Naive B cell (primary cell): ENCODE measurements at regions not wholly inside any gene's neighbourhood (a gene's known extent, or its start where the extent isn't known, plus 50 kb on each side); places are given as distances from the start of the nearest gene placed in this dataset.
"Not testable (repeated sequence)": the region's sequence is repeated elsewhere in the genome, so short reads cannot be mapped to it uniquely, and the experiment has no call there.

Experiments used
- ATAC-seq, 2 donors: fragments of 150-1000 bp; cut with Tn5 transposase; 2 replicates each; pipeline ENCODE4 v1.10.0; 2021; ENCODE audit warnings: low read depth in 2 of 2, mild to moderate bottlenecking in 2 of 2, moderate library complexity in 2 of 2
- DNase-seq: peaks from one replicate; pipeline ENCODE4 v3.0.0; 2022
- H3K27ac Mint-ChIP-seq, 6 donors: one replicate each; pipeline ENCODE4 v1.8.0; 2020 to 2022; ENCODE audit warnings: mild to moderate bottlenecking in 6 of 6, mixed read lengths in 6 of 6, moderate library complexity in 5 of 6, inconsistent platforms in 2 of 6
- H3K27me3 Mint-ChIP-seq, 3 donors: one replicate each; pipeline ENCODE4 v1.8.0; 2021 to 2022; ENCODE audit warnings: mixed read lengths in 3 of 3, mild to moderate bottlenecking in 1 of 3
- H3K36me3 Mint-ChIP-seq, 2 donors: one replicate each; pipeline ENCODE4 v1.8.0; 2020 to 2022; ENCODE audit warnings: mixed read lengths in 2 of 2, inconsistent platforms in 1 of 2, mild to moderate bottlenecking in 1 of 2
- H3K4me1 Mint-ChIP-seq, 3 donors: one replicate each; pipeline ENCODE4 v1.8.0; 2020 to 2022; ENCODE audit warnings: mixed read lengths in 3 of 3, inconsistent platforms in 1 of 3, mild to moderate bottlenecking in 1 of 3, moderate library complexity in 1 of 3
- H3K4me3 Mint-ChIP-seq, 8 donors: one replicate each; pipeline ENCODE4 v1.8.0; 2020 to 2022; ENCODE audit warnings: mild to moderate bottlenecking in 8 of 8, mixed read lengths in 8 of 8, moderate library complexity in 8 of 8, inconsistent platforms in 2 of 8
- H3K9me3 Mint-ChIP-seq, 7 donors: one replicate each; pipeline ENCODE4 v1.8.0; 2020 to 2022; ENCODE audit warnings: mixed read lengths in 7 of 7, mild to moderate bottlenecking in 5 of 7, inconsistent platforms in 2 of 7, moderate library complexity in 1 of 7

DNA sequence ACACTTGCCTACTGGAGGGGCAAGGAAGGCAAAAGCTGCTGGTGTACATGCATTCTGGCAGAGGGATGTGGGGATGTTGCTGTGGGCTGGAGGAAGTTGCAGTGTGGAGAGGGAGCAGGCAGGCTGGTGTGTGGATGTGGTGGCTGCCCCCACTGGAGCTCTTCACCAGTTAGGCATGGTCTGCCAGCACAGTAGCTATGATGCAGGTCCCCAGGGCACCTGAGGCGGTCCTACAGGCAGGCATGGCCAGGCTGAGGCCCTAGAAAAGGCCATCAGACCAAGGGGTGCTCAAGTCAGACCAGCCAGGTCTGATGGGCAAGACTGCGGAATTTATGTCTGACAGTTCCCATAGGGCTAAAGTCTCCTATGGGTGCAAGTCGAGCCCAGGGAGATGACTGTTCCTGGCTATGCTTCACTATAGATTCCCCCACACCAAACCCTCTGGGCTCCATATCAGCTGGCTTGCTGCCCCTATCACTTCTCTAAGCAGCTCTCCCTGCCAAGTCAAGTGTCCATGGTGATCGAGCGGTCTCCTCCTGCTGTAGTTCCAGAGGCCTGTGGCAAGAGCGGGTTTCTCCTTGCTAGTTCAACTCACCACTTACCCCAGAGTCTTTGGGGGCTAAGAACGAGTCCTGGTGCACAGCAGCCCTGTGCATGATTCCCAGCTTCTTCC lies 473.1 kb downstream of the TDRD3 start:
- ATAC-seq (no peak), DNase-seq (no peak)
- Mint-ChIP-seq H3K36me3 (no peaks in the 10 kb centered on the region), H3K4me1 (no peaks in the 10 kb centered on the region), H3K4me3 (no peak overlapping the region), H3K27ac (no peak overlapping the region), H3K9me3 (peaks cover 10 to 34% (median 23%) of the 10 kb centered on the region in 7 donors), H3K27me3 (no peaks in the 10 kb centered on the region)

- peaks cover 10 to 42% (median 24%) of the 10 kb centered on the region in 7 donors for H3K9me3 Mint-ChIP-seq
- no peaks in the 10 kb centered on the region for H3K36me3 Mint-ChIP-seq
- no peaks in the 10 kb centered on the region for H3K4me1 Mint-ChIP-seq
- no peak overlapping the region for H3K27ac Mint-ChIP-seq
- no peak for DNase-seq
- no peak for ATAC-seq
- H3K27me3 Mint-ChIP-seq: no peaks in the 10 kb centered on the region
- H3K4me3 Mint-ChIP-seq: no peak overlapping the region
Measured at GRCh38 chr13:60869225-60869624, 472.2 kb downstream of the TDRD3 start.

DNA sequence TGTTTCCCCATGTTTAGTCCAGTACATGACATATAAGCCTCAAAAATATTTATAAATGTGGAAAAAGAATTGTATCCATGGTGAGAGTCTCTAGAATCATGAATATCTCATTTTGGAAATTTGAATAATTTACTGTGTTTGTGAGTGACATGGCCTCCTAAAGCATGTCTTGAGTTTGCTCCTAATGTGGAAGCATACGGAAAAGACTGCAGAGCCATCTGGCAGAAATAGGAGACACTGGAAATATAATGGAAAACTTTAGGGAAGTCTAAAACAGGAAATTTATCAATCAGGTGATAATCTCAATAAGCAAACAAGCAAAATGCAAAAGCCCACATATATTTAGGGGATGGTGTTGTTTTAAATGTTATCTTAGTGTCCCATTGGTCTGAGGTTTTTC lies 465.0 kb downstream of the TDRD3 start:
- H3K4me1 Mint-ChIP-seq: no peaks in the 10 kb centered on the region
- H3K27ac Mint-ChIP-seq: no peak overlapping the region
- H3K27me3 Mint-ChIP-seq: no peaks in the 10 kb centered on the region
- peaks cover 11 to 28% (median 15%) of the 10 kb centered on the region in 7 donors for H3K9me3 Mint-ChIP-seq
- ATAC-seq (no peak), DNase-seq (no peak)
- no peak overlapping the region for H3K4me3 Mint-ChIP-seq
- H3K36me3 Mint-ChIP-seq: no peaks in the 10 kb centered on the region

DNA sequence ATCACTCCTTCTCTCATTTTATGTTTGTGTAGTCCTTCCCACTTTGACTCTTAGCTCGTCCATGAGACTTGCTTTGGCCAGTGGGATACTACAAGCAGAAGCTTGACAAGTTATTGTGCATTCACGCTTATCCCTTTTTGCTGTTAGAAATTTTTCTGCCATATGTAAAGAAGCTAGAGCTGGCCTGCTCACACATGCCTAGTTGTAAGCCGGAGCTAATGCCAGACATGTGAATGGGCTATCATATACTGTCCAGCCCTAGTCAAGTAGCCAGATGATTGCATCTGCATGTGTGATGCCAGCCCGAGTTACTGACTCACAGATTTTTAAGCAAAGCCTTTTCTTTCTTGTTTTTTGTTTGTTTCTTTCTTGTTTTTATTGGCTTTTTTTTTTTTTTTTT lies 460.7 kb downstream of the TDRD3 start:
- Mint-ChIP-seq H3K9me3 (peaks cover 0 to 19% (median 8%) of the 10 kb centered on the region in 7 donors), H3K27me3 (no peaks in the 10 kb centered on the region), H3K4me1 (no peaks in the 10 kb centered on the region), H3K27ac (peak overlapping the region in 1 of 6 donors; percentile 46), H3K4me3 (no peak overlapping the region), H3K36me3 (no peaks in the 10 kb centered on the region)
- ATAC-seq (no peak), DNase-seq (no peak)

GRCh38 chr13:60852886-60853285 lies 455.9 kb downstream of the TDRD3 start:
- H3K9me3 Mint-ChIP-seq: peaks cover 8 to 43% (median 13%) of the 10 kb centered on the region in 7 donors
- H3K4me3 Mint-ChIP-seq: no peak overlapping the region
- no peak for DNase-seq
- no peak for ATAC-seq
- H3K27me3 Mint-ChIP-seq: no peaks in the 10 kb centered on the region
- no peaks in the 10 kb centered on the region for H3K4me1 Mint-ChIP-seq
- no peak overlapping the region for H3K27ac Mint-ChIP-seq
- H3K36me3 Mint-ChIP-seq: no peaks in the 10 kb centered on the region

GRCh38 chr13:60851378-60851777 lies 454.4 kb downstream of the TDRD3 start:
- H3K4me3 Mint-ChIP-seq: no peak overlapping the region

DNA sequence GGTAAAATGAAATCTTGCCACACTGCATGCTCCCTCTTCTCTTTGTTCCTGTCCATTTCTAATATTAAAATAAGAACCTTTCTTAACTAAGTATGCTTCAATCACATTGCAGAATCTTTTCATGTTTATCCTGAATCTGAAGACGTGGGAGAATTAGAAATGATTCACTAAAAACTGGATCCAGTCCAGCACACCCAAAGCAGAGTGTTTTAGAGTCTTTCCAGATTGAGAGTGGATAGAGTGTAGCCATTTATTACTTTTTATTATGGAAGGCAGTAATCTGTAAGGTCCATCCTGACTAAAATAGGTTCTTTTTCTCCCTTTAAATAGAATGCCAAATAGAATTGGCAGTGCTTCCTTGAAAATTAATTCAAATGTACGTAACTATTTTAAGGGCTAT lies 453.5 kb downstream of the TDRD3 start:
- no peaks in the 10 kb centered on the region for H3K36me3 Mint-ChIP-seq
- no peak overlapping the region for H3K4me3 Mint-ChIP-seq
- no peaks in the 10 kb centered on the region for H3K27me3 Mint-ChIP-seq
- H3K9me3 Mint-ChIP-seq: peaks cover 9 to 57% (median 13%) of the 10 kb centered on the region in 7 donors
- no peaks in the 10 kb centered on the region for H3K4me1 Mint-ChIP-seq
- DNase-seq (no peak), ATAC-seq (no peak)
- no peak overlapping the region for H3K27ac Mint-ChIP-seq

More at GRCh38 chr13:60851378-60851777, 454.4 kb downstream of the TDRD3 start:
- Mint-ChIP-seq H3K27ac (no peak overlapping the region), H3K36me3 (no peaks in the 10 kb centered on the region), H3K27me3 (no peaks in the 10 kb centered on the region), H3K9me3 (peaks cover 9 to 56% (median 13%) of the 10 kb centered on the region in 7 donors), H3K4me1 (no peaks in the 10 kb centered on the region)
- DNase-seq (no peak), ATAC-seq (no peak)

DNA sequence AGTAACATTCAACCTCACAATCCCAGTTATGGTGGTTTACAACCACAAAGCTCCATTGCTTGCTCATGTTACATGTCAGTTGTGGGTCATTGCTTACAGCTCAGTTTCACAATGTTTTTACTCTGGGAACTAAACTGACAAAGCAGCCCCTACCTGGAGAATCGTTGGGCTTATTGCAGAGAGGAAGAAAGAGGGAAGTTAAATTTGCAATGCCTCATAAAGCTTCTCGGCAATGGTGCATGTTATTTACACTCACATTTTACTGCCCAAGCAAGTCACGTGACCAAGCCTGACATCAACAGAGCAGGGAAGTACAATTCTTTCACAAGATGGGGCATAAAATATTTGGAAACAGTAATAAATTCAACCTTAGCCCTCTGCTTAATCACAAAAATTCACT lies 441.6 kb downstream of the TDRD3 start:
- ATAC-seq: no peak
- H3K9me3 Mint-ChIP-seq: peaks cover 0 to 7% (median 2%) of the 10 kb centered on the region in 7 donors
- H3K27me3 Mint-ChIP-seq: no peaks in the 10 kb centered on the region
- no peaks in the 10 kb centered on the region for H3K36me3 Mint-ChIP-seq
- H3K4me1 Mint-ChIP-seq: no peaks in the 10 kb centered on the region
- no peak overlapping the region for H3K4me3 Mint-ChIP-seq
- no peak overlapping the region for H3K27ac Mint-ChIP-seq
- no peak for DNase-seq

DNA sequence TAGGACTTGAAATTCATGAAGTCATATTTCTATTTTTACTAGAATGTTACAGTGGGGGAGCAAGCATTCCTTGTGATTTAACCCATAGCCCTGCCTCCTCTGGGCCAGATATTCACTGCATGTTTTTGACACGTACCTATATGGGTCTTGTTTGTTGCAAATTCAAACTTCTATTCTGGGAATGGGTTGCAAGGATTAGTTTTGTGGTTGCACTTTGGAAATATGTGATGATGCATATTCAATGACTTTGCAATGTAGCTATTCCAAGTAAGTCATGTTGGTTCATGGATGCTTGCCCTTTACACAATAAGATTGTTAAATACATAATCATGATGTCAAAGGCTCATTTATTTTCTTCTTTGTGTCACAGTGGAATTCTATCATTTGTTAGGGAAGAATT lies 440.8 kb downstream of the TDRD3 start:
- Mint-ChIP-seq H3K27ac (no peak overlapping the region), H3K4me3 (no peak overlapping the region), H3K27me3 (no peaks in the 10 kb centered on the region), H3K4me1 (no peaks in the 10 kb centered on the region), H3K9me3 (peaks cover 0 to 7% (median 2%) of the 10 kb centered on the region in 7 donors), H3K36me3 (no peaks in the 10 kb centered on the region)
- DNase-seq: no peak
- ATAC-seq: no peak

DNA sequence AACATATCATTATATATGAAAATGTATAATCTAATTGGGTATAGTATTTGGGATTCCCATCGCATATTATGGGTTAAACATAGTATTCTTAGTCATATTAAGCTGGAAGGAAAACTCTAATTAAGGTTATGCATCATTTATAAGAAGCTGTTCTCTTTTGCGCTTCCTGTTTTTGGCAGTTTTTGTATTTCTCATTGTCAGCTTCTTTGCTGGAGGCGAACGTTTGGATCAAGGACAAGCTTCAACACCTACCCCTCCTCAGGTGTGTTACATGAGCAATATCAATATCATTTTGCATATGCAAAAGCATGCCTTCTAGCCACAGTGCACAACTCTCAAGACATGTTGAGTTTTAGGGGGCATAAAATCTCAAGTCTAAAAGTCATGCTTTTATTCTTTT lies 439.8 kb downstream of the TDRD3 start:
- no peak overlapping the region for H3K4me3 Mint-ChIP-seq
- peaks cover 0 to 7% (median 3%) of the 10 kb centered on the region in 7 donors for H3K9me3 Mint-ChIP-seq
- H3K4me1 Mint-ChIP-seq: no peaks in the 10 kb centered on the region
- H3K36me3 Mint-ChIP-seq: no peaks in the 10 kb centered on the region
- no peak for ATAC-seq
- no peaks in the 10 kb centered on the region for H3K27me3 Mint-ChIP-seq
- no peak overlapping the region for H3K27ac Mint-ChIP-seq
- DNase-seq: no peak

GRCh38 chr13:60811581-60811980 lies 414.6 kb downstream of the TDRD3 start:
- DNase-seq: no peak
- Mint-ChIP-seq H3K4me3 (no peak overlapping the region), H3K27ac (no peak overlapping the region), H3K27me3 (no peaks in the 10 kb centered on the region), H3K36me3 (no peaks in the 10 kb centered on the region), H3K9me3 (peaks cover 1 to 24% (median 10%) of the 10 kb centered on the region in 7 donors), H3K4me1 (no peaks in the 10 kb centered on the region)
- ATAC-seq: no peak

DNA sequence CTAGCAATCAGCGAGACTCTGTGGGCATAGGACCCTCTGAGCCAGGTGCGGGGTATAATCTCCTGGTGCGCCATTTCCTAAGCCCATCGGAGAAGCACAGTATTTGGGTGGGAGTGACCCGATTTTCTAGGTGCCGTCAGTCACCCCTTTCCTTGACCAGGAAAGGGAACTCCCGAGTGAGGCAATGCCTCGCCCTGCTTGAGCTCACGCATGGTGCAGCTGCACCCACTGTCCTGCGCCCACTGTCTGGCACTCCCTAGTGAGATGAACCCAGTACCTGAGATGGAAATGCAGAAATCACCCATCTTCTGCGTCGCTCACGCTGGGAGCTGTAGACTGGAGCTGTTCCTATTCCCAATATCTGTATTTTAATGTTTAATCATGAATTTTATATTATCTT lies 408.6 kb downstream of the TDRD3 start:
- not testable (repeated sequence) for ATAC-seq, H3K36me3 Mint-ChIP-seq, H3K4me3 Mint-ChIP-seq, H3K4me1 Mint-ChIP-seq, H3K27ac Mint-ChIP-seq, DNase-seq, H3K27me3 Mint-ChIP-seq
- H3K9me3 Mint-ChIP-seq: peaks cover 0 to 14% (median 7%) of the 10 kb centered on the region in 7 donors

DNA sequence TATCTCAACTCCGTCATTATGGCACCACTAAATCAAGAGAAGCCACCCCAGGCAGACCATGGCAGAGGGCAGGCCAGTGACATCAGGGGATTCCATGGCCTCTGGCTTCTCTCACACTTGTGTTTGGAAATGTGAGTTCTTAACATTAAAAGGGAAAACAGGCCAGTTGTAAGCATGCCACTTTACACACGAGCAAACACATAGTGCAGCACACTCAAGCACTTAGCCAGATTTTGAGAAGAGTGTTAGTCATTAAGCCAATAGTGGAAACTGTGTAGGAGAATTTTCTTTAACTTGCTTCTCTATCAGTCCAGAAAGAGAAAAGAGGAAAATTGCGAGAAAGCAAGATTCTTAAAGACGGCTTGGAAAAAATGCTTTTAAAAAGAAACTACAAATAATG lies 401.5 kb downstream of the TDRD3 start:
- peaks cover 0 to 10% (median 5%) of the 10 kb centered on the region in 7 donors for H3K9me3 Mint-ChIP-seq
- H3K27me3 Mint-ChIP-seq: no peaks in the 10 kb centered on the region
- no peaks in the 10 kb centered on the region for H3K36me3 Mint-ChIP-seq
- ATAC-seq: no peak
- H3K27ac Mint-ChIP-seq: no peak overlapping the region
- no peaks in the 10 kb centered on the region for H3K4me1 Mint-ChIP-seq
- no peak for DNase-seq
- H3K4me3 Mint-ChIP-seq: no peak overlapping the region

DNA sequence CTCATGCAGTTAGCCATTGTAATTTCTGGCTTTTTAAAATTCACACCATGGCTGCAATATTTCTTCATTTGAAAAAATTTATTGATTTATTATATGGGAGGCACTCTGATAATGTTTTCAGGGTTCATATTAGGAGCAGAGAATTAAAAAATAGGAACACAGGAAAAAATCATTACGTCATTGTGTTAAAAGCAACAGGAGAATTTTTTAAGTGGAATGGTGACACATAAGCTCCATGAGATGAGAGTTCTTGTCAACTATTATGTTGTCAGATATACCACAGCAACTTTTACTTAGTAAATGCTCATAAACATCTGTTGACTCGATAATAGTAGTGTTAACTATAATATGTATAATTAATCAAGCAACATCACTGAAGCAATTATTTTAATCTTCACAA lies 400.1 kb downstream of the TDRD3 start:
- Mint-ChIP-seq H3K4me1 (no peaks in the 10 kb centered on the region), H3K36me3 (no peaks in the 10 kb centered on the region), H3K9me3 (peaks cover 0 to 4% (median 0%) of the 10 kb centered on the region in 7 donors), H3K4me3 (no peak overlapping the region), H3K27me3 (no peaks in the 10 kb centered on the region), H3K27ac (no peak overlapping the region)
- ATAC-seq (no peak), DNase-seq (no peak)

DNA sequence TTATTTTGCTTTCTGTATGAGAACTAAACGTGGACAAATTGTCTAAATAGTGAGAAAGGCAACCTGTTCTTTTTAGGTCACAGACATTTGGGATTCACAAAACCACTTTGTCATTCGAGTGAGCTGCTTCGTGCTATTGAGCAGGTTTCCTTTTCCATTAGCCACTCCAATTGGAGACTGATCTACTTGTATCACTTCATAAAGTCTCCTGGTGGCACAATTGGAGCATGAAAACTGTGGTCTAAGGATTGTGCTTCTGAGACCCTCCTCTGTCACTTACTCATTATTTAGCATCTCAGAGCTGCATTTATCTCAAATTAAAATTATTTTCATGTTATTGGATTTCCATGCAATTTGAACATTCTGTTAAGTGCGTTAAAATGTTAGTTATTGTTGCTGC lies 397.7 kb downstream of the TDRD3 start:
- Mint-ChIP-seq H3K36me3 (no peaks in the 10 kb centered on the region), H3K4me1 (no peaks in the 10 kb centered on the region), H3K4me3 (no peak overlapping the region), H3K9me3 (peaks cover 0 to 4% (median 0%) of the 10 kb centered on the region in 7 donors), H3K27me3 (no peaks in the 10 kb centered on the region), H3K27ac (no peak overlapping the region)
- ATAC-seq (no peak), DNase-seq (no peak)
